H1 (cell line): ENCODE measurements at regions not wholly inside any gene's neighbourhood (a gene's known extent, or its start where the extent isn't known, plus 50 kb on each side); places are given as distances from the start of the nearest gene placed in this dataset.

Experiments
- CTCF ChIA-PET: fragments of 300-600 bp; sonication (Branson Sonifier 250); formaldehyde crosslinking; loops from one replicate; lab custom pipeline; 2021; ENCODE audit not compliant: partially characterized antibody; lab: Charles Lee
- POLR2A ChIA-PET: fragments of 300-600 bp; sonication (Branson Sonifier 250); formaldehyde crosslinking; loops from one replicate; lab custom pipeline; 2021; ENCODE audit warnings: inconsistent platforms; ENCODE audit not compliant: partially characterized antibody; lab: Charles Lee
- DNase-seq, 2 experiments: peaks; one replicate each; pipeline versions ENCODE4 v3.0.0 to v3.0.0-alpha.2; 2010 to 2022; ENCODE audit warnings: low spot score in 2 of 2, low read depth in 1 of 2, mixed read lengths in 1 of 2
- FAIRE-seq: peaks from 2 replicates; lab custom pipeline; 2011; peaks lifted over from hg19 to GRCh38; lab: Jason Lieb, UNC
- H2AFZ ChIP-seq: 2 replicates; pipeline ENCODE4 v1.8.1; 2012; ENCODE audit warnings: low read length, inconsistent platforms
- H2AK5ac ChIP-seq: 2 replicates; pipeline ENCODE4 v1.6.1; 2013; ENCODE audit warnings: low read depth, low read length
- H2BK120ac ChIP-seq: replicated peaks from 2 replicates; pipeline ENCODE3; 2013; ENCODE audit warnings: low read depth, low read length, inconsistent platforms
- H2BK12ac ChIP-seq: 2 replicates; pipeline ENCODE4 v1.6.1; 2013; ENCODE audit warnings: low read depth, low read length
- H2BK15ac ChIP-seq: 2 replicates; pipeline ENCODE4 v1.6.1; 2013; ENCODE audit warnings: low read length
- H2BK20ac ChIP-seq: 2 replicates; pipeline ENCODE4 v1.6.1; 2013; ENCODE audit warnings: low read length
- H2BK5ac ChIP-seq: 2 replicates; pipeline ENCODE4 v1.6.1; 2013; ENCODE audit warnings: low read depth, low read length
- H3K14ac ChIP-seq: 2 replicates; pipeline ENCODE4 v1.6.1; 2013; ENCODE audit warnings: inconsistent platforms; ENCODE audit not compliant: insufficient read length
- H3K18ac ChIP-seq: 2 replicates; pipeline ENCODE4 v1.6.1; 2013; ENCODE audit warnings: low read length; ENCODE audit errors: extremely low read depth
- H3K23ac ChIP-seq: 2 replicates; pipeline ENCODE4 v1.6.1; 2013; ENCODE audit warnings: inconsistent platforms; ENCODE audit not compliant: insufficient read length
- H3K23me2 ChIP-seq: 2 replicates; pipeline ENCODE4 v1.6.1; 2013; ENCODE audit warnings: low read depth, low read length
- H3K27ac ChIP-seq: 2 replicates; pipeline ENCODE4 v1.6.1; 2011; ENCODE audit warnings: low read depth, low read length, inconsistent platforms
- H3K27me3 ChIP-seq, 4 experiments: replicated peaks in 1 of 4; 1 replicate in 1 of 4; 2 replicates in 3 of 4; pipeline versions ENCODE4 v1.6.1 to v1.8.1; 2011 to 2013; ENCODE audit warnings: low read length in 3 of 4, mild to moderate bottlenecking in 3 of 4, inconsistent platforms in 2 of 4, mixed read lengths in 2 of 4, moderate library complexity in 1 of 4; ENCODE audit not compliant: control insufficient read depth in 3 of 4, insufficient read depth in 3 of 4; ENCODE audit errors: extremely low read depth in 1 of 4
- H3K36me3 ChIP-seq, 4 experiments: 2 replicates each; pipeline versions ENCODE4 v1.6.1 to v1.8.1; 2011 to 2013; ENCODE audit warnings: mild to moderate bottlenecking in 4 of 4, low read length in 3 of 4, moderate library complexity in 2 of 4, control low read depth in 1 of 4, inconsistent platforms in 1 of 4; ENCODE audit not compliant: insufficient read depth in 4 of 4, control insufficient read depth in 2 of 4
- H3K4ac ChIP-seq: replicated peaks from 2 replicates; pipeline ENCODE3; 2013; ENCODE audit warnings: low read length, low read depth, mixed read lengths, inconsistent platforms; ENCODE audit not compliant: insufficient read length
- H3K4me1 ChIP-seq, 4 experiments: replicated peaks in 1 of 4; 1 replicate in 1 of 4; 2 replicates in 3 of 4; pipeline versions ENCODE4 v1.6.1 to v1.8.1; 2011 to 2013; ENCODE audit warnings: low read length in 3 of 4, inconsistent platforms in 2 of 4, mixed read lengths in 1 of 4; ENCODE audit not compliant: insufficient read depth in 4 of 4, control insufficient read depth in 3 of 4
- H3K4me2 ChIP-seq, 2 experiments: 2 replicates each; pipeline versions ENCODE4 v1.6.1 to v1.8.1; 2011 to 2013; ENCODE audit warnings: low read depth in 2 of 2, low read length in 2 of 2, control low read depth in 1 of 2, inconsistent platforms in 1 of 2, mild to moderate bottlenecking in 1 of 2; ENCODE audit not compliant: insufficient read depth in 1 of 2
- H3K4me3 ChIP-seq, 4 experiments: fragments of 200-600, 300-600 bp in 1 of 4; sonication (generic), shearing (Covaris generic), sonication (Bioruptor Twin) in 1 of 4; 2 replicates each; pipeline versions ENCODE4 v1.5.1 to v1.8.1; 2011 to 2016; ENCODE audit warnings: low read length in 4 of 4, low read depth in 3 of 4, control low read depth in 2 of 4, inconsistent platforms in 2 of 4, mild to moderate bottlenecking in 2 of 4, mixed read lengths in 1 of 4, moderate library complexity in 1 of 4; ENCODE audit not compliant: insufficient read depth in 2 of 4; ENCODE audit errors: extremely low read depth in 1 of 4
- H3K56ac ChIP-seq: replicated peaks from 2 replicates; pipeline ENCODE3; 2013; ENCODE audit warnings: low read depth, mild to moderate bottlenecking, mixed read lengths, low read length, inconsistent platforms; ENCODE audit not compliant: insufficient read length
- H3K79me1 ChIP-seq: 2 replicates; pipeline ENCODE4 v1.6.1; 2013; ENCODE audit warnings: low read depth, low read length, control low read depth
- H3K79me2 ChIP-seq, 2 experiments: 2 replicates each; pipeline versions ENCODE4 v1.6.1 to v1.8.1; 2012 to 2013; ENCODE audit warnings: low read length in 2 of 2, mild to moderate bottlenecking in 2 of 2, inconsistent platforms in 1 of 2; ENCODE audit not compliant: insufficient read depth in 2 of 2, control insufficient read depth in 1 of 2
- H3K9ac ChIP-seq, 4 experiments: replicated peaks in 1 of 4; 1 replicate in 1 of 4; 2 replicates in 3 of 4; pipeline versions ENCODE4 v1.6.1 to v1.8.1; 2011 to 2013; ENCODE audit warnings: low read depth in 3 of 4, low read length in 3 of 4, control low read depth in 2 of 4, mild to moderate bottlenecking in 2 of 4, moderate library complexity in 2 of 4, inconsistent platforms in 1 of 4; ENCODE audit errors: extremely low read depth in 1 of 4
- H3K9me3 ChIP-seq, 2 experiments: 2 replicates each; pipeline versions ENCODE4 v1.6.1 to v1.8.1; 2012 to 2013; ENCODE audit warnings: mild to moderate bottlenecking in 2 of 2, moderate library complexity in 2 of 2, control low read depth in 1 of 2, inconsistent platforms in 1 of 2, low read depth in 1 of 2, low read length in 1 of 2, mixed read lengths in 1 of 2; ENCODE audit not compliant: insufficient read depth in 2 of 2
- H4K20me1 ChIP-seq, 2 experiments: replicated peaks in 1 of 2; 2 replicates each; pipeline versions ENCODE3 to v1.8.1; 2011 to 2013; ENCODE audit warnings: inconsistent platforms in 2 of 2, low read length in 2 of 2, mild to moderate bottlenecking in 1 of 2; ENCODE audit not compliant: insufficient read depth in 2 of 2, control insufficient read depth in 1 of 2
- H4K5ac ChIP-seq: 2 replicates; pipeline ENCODE4 v1.6.1; 2013; ENCODE audit warnings: low read length, low read depth, mixed read lengths, inconsistent platforms; ENCODE audit not compliant: insufficient read length
- H4K8ac ChIP-seq: 2 replicates; pipeline ENCODE4 v1.8.0; 2013; ENCODE audit warnings: mild to moderate bottlenecking, moderate library complexity, low read length, inconsistent platforms; ENCODE audit not compliant: insufficient read depth; ENCODE audit errors: extremely low read depth
- H4K91ac ChIP-seq: replicated peaks from 2 replicates; pipeline ENCODE3; 2013; ENCODE audit warnings: low read length, mixed read lengths, inconsistent platforms; ENCODE audit not compliant: insufficient read length
- RAD21 ChIP-seq, 2 experiments: IDR thresholded peaks in 1 of 2; conservative IDR thresholded peaks in 1 of 2; 2 replicates each; pipeline ENCODE4 v1.6.1; 2011; ENCODE audit warnings: low read depth in 2 of 2, low read length in 2 of 2, improper control_type of control experiment in 1 of 2, inconsistent platforms in 1 of 2, mild to moderate bottlenecking in 1 of 2, moderate library complexity in 1 of 2
- SP2 ChIP-seq: IDR thresholded peaks from 2 replicates; pipeline ENCODE4 v1.6.1; 2012; ENCODE audit warnings: mild to moderate bottlenecking, low read length, inconsistent platforms
- WGBS, 2 experiments: shearing (Covaris generic) in 1 of 2; methylation state at CpG; one replicate each; pipeline versions ENCODE4 v1.1.6 to v1.1.7; 2013 to 2015; ENCODE audit warnings: low lambda C conversion rate in 2 of 2, mixed read lengths in 2 of 2, inconsistent platforms in 1 of 2, low coverage in 1 of 2, missing lambda C conversion rate in 1 of 2; ENCODE audit not compliant: insufficient replicate concordance in 2 of 2, insufficient coverage in 1 of 2, insufficient read length in 1 of 2; ENCODE audit errors: extremely low coverage in 1 of 2, missing lambda C conversion rate in 1 of 2; 5-methylcytosine and 5-hydroxymethylcytosine counted together
- TF ChIP-seq, protein P1 (sequence below), 3 experiments: IDR thresholded peaks; 1 replicate in 2 of 3; 2 replicates in 1 of 3; pipeline versions ENCODE4 v1.5.1 to v1.6.1; 2011; ENCODE audit warnings: low read length in 3 of 3, mild to moderate bottlenecking in 3 of 3, inconsistent platforms in 2 of 3, low read depth in 1 of 3, moderate library complexity in 1 of 3; ENCODE audit not compliant: insufficient read depth in 1 of 3; ENCODE audit errors: control extremely low read depth in 1 of 3

DNA sequence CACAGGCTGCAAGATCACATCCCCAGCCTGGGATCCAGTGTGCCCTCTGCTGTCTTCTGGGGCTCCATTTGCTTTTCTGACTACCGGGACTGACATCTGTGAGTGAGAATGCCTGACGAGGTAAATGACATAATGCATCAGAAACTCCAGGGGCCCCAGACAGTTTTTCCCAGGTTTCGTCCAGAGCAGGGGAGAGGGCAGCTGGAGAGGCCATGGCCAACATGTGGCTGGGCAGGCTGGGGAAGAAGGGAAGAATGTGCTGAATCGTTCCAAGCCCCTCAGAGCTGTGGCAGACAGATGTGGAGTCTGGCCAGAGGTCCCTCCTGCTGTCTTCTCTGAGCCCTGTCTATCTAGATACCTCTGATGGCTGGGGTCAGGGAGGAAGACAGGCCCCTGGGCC, 163.9 kb downstream of the TRIM29 start:
- Histone ChIP-seq H3K79me2 (no peaks in the 10 kb centered on the region), H4K20me1 (no peaks in the 10 kb centered on the region), H3K14ac (no peak overlapping the region), H2BK5ac (no peak overlapping the region), H3K23me2 (no peaks in the 10 kb centered on the region; the same call in 1 of the 2 replicates), H4K8ac (no peak overlapping the region), H2AK5ac (no peak overlapping the region), H3K4ac (no peak overlapping the region), H2BK12ac (no peak overlapping the region), H3K27me3 (no peaks in the 10 kb centered on the region; a peak in 2 of 7 replicates), H3K9me3 (no peaks in the 10 kb centered on the region), H3K18ac (no peak overlapping the region), H3K56ac (no peak overlapping the region), H2AFZ (no peak overlapping the region), H3K23ac (no peak overlapping the region), H2BK20ac (no peak overlapping the region), H2BK15ac (no peak overlapping the region), H3K4me3 (no peak overlapping the region), H3K4me2 (no peak overlapping the region), H3K36me3 (no peaks in the 10 kb centered on the region), H3K9ac (no peak overlapping the region), H3K79me1 (no peaks in the 10 kb centered on the region), H2BK120ac (no peak overlapping the region), H3K27ac (no peak overlapping the region), H4K5ac (no peak overlapping the region), H3K4me1 (peaks cover 2 to 17% (median 10%) of the 10 kb centered on the region in 4 experiments; a peak in 5 of 7 replicates), H4K91ac (no peak overlapping the region)
- no peak for FAIRE-seq
- ChIA-PET POLR2A (interaction anchor here (0.6 to 1.0 kb wide), 2 partner anchors 10 to 69 kb away, joined by 4 read pairs; no protein-coding TSS in a partner anchor), CTCF (interaction anchor here (0.8 to 3.7 kb wide), 13 partner anchors 9 to 226 kb away, joined by 3 to 16 read pairs (median 4); no protein-coding TSS in a partner anchor)
- DNase-seq = no peak
- no peak for TF ChIP-seq SP2
- TF ChIP-seq, protein P1, sequence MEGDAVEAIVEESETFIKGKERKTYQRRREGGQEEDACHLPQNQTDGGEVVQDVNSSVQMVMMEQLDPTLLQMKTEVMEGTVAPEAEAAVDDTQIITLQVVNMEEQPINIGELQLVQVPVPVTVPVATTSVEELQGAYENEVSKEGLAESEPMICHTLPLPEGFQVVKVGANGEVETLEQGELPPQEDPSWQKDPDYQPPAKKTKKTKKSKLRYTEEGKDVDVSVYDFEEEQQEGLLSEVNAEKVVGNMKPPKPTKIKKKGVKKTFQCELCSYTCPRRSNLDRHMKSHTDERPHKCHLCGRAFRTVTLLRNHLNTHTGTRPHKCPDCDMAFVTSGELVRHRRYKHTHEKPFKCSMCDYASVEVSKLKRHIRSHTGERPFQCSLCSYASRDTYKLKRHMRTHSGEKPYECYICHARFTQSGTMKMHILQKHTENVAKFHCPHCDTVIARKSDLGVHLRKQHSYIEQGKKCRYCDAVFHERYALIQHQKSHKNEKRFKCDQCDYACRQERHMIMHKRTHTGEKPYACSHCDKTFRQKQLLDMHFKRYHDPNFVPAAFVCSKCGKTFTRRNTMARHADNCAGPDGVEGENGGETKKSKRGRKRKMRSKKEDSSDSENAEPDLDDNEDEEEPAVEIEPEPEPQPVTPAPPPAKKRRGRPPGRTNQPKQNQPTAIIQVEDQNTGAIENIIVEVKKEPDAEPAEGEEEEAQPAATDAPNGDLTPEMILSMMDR (IDR thresholded peaks at IDR 0.05; ENCODE audit: control extremely low read depth in 1 of 3, insufficient read depth in 1 of 3, low read depth in 1 of 3, low read length in 3 of 3) = 0 out of 4 replicates have a peak, but pooled peaks of 1 of the 3 experiments have one; percentile 12
- TF ChIP-seq RAD21 (IDR thresholded peaks at IDR 0.05 in 1 of 2, conservative IDR thresholded peaks at IDR 0.05 in 1 of 2; ENCODE audit: low read depth in 2 of 2, low read length in 2 of 2) = peak in 1 of 2 experiments; percentile 5; a peak in 1 of 4 replicates
- WGBS, 2 experiments = 84% methylated on average over 4 of the region's 4 CpGs; no CpG with 5 or more reads in 1 of the 2 experiments
